ENCODE measurements at regions not wholly inside any gene's neighbourhood (a gene's known extent, or its start where the extent isn't known, plus 50 kb on each side); places are given as distances from the start of the nearest gene placed in this dataset.
"Not testable (repeated sequence)": the region's sequence is repeated elsewhere in the genome, so short reads cannot be mapped to it uniquely, and the experiment has no call there.

DNA sequence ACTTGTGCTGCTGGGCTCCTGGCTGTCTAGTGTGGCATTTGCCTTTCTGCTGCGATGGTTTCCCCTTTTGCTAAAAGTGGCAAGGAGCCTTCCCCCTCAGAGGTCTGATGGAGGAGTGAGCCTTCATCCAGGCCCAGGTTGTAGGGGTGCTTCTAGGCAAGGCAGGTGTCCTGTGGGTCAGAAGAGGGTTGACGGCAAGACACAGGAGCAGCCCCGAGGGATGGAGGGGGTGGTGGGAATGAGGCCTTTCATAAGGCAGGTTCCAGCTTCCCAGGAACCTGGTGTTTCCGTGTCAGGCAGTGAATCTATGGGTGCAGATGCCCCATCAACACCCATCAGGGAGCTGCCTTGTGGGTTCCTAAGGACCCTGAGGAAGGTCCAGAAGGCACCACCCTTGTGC, 63.0 kb upstream of the TAMM41 start:
- DNase-seq (ENCODE audit: low spot score): no peak
- no peaks in the 10 kb centered on the region for H3K36me3 Mint-ChIP-seq (ENCODE audit: low read depth)
- no peaks in the 10 kb centered on the region for H3K4me1 Mint-ChIP-seq (ENCODE audit: low read depth)

DNA sequence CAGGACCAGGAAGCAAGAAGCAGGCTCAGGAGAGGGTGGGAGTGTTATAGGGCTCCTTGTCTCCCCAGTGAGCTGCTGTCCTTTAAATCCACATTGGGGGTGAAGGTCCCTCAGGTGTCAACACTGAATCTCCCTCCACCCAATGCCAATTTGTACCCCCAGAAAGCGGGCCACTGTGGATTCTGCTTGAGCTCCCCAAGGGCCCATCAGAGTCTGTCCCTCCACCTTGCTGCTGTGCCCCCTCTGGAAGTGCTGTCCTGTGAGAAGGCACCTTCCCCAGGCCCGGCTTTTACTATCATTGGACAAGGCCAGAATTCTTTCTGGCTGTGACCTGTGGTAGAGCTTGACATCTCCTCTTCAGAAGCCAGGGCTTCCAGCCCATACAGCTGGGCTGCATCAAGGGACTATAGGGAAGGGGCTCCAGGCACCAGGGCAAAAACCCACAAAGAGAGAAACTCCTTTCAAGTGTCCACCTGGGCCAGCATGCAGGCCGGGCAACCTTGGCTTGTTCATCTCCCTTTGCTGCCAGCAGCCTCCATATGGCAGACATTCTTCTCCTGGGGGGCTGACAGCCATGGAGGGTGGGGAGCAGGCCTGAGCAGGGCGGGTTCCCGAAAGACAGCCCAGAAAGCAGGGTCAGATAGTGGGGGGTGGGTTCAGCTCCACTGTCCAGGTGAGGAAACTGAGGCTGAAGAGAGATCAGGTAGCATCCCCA, 63.7 kb upstream of the TAMM41 start:
- H3K4me1 Mint-ChIP-seq (ENCODE audit: low read depth); H3K4me3 Mint-ChIP-seq (ENCODE audit: unreplicated experiment); H3K9me3 Mint-ChIP-seq (ENCODE audit: low read depth); H3K27ac Mint-ChIP-seq (ENCODE audit: unreplicated experiment); H3K36me3 Mint-ChIP-seq (ENCODE audit: low read depth); DNase-seq (ENCODE audit: low spot score): not testable (repeated sequence)
- peaks cover 21% of the 10 kb centered on the region for H3K27me3 Mint-ChIP-seq (ENCODE audit: low read depth)

More for the DNA sequence above, 63.0 kb upstream of the TAMM41 start:
- no peak overlapping the region for H3K27ac Mint-ChIP-seq (ENCODE audit: unreplicated experiment)
- TF ChIP-seq, protein P1, sequence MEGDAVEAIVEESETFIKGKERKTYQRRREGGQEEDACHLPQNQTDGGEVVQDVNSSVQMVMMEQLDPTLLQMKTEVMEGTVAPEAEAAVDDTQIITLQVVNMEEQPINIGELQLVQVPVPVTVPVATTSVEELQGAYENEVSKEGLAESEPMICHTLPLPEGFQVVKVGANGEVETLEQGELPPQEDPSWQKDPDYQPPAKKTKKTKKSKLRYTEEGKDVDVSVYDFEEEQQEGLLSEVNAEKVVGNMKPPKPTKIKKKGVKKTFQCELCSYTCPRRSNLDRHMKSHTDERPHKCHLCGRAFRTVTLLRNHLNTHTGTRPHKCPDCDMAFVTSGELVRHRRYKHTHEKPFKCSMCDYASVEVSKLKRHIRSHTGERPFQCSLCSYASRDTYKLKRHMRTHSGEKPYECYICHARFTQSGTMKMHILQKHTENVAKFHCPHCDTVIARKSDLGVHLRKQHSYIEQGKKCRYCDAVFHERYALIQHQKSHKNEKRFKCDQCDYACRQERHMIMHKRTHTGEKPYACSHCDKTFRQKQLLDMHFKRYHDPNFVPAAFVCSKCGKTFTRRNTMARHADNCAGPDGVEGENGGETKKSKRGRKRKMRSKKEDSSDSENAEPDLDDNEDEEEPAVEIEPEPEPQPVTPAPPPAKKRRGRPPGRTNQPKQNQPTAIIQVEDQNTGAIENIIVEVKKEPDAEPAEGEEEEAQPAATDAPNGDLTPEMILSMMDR (IDR thresholded peaks at IDR 0.05): no peak
- H3K9me3 Mint-ChIP-seq (ENCODE audit: low read depth): no peaks in the 10 kb centered on the region
- H3K4me3 Mint-ChIP-seq (ENCODE audit: unreplicated experiment): no peak overlapping the region
- peaks cover 21% of the 10 kb centered on the region for H3K27me3 Mint-ChIP-seq (ENCODE audit: low read depth)

DNA sequence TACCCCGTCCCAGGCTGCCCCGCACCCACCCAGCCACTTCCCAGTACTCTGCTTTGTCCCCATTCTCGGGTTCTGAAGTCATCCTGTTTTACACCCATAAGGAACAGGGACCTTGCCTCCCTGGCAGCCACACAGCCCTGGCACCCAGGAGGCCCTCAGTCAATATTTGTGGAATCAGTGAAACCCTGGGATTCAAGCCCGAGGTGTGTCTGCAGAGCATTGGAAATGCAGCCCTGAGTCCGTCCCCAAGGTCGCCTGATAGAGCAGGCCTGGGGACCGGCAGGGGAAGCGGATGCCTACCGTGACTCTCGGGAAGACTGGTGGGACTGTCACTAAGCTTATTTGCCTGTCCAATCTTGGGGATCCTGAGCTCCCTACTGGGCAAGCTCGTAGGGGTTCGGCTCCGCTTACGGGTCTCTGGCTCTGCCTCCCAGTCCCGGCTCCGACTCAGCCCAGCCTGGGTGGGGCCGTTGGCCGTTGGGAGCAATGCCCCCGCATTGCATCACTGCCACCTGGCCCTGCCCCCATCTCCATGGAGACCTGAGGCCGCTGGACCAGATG, 64.4 kb upstream of the TAMM41 start:
- Mint-ChIP-seq H3K36me3 (ENCODE audit: low read depth) (no peaks in the 10 kb centered on the region), H3K27me3 (ENCODE audit: low read depth) (peaks cover 17% of the 10 kb centered on the region), H3K9me3 (ENCODE audit: low read depth) (no peaks in the 10 kb centered on the region), H3K4me1 (ENCODE audit: low read depth) (no peaks in the 10 kb centered on the region), H3K27ac (ENCODE audit: unreplicated experiment) (no peak overlapping the region), H3K4me3 (ENCODE audit: unreplicated experiment) (no peak overlapping the region)
- DNase-seq (ENCODE audit: low spot score): no peak
- TF ChIP-seq, protein P1 (IDR thresholded peaks at IDR 0.05): no peak

DNA sequence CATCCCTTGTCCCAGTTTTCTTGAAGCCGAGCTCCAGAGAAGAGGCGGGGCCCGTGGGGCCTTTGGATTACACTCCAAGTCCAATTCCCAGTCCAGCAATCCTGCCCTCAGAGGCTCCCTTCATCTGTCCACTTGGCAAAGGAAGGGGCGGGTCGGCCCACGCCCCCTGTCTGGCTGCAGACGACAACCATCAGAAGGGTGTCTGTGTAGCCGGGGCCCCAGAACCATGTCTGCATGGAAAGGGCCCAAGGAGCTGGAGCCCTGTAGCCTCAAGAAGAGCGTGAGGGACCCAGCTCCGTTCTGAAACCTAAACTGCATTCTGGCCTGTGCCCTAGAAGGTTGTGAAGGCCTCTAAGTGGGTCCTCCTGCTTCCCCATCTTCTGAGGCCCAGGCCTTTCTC, 65.2 kb upstream of the TAMM41 start:
- DNase-seq (ENCODE audit: low spot score); H3K4me1 Mint-ChIP-seq (ENCODE audit: low read depth); H3K9me3 Mint-ChIP-seq (ENCODE audit: low read depth); H3K36me3 Mint-ChIP-seq (ENCODE audit: low read depth); H3K4me3 Mint-ChIP-seq (ENCODE audit: unreplicated experiment); H3K27ac Mint-ChIP-seq (ENCODE audit: unreplicated experiment): not testable (repeated sequence)
- peaks cover 15% of the 10 kb centered on the region for H3K27me3 Mint-ChIP-seq (ENCODE audit: low read depth)

DNA sequence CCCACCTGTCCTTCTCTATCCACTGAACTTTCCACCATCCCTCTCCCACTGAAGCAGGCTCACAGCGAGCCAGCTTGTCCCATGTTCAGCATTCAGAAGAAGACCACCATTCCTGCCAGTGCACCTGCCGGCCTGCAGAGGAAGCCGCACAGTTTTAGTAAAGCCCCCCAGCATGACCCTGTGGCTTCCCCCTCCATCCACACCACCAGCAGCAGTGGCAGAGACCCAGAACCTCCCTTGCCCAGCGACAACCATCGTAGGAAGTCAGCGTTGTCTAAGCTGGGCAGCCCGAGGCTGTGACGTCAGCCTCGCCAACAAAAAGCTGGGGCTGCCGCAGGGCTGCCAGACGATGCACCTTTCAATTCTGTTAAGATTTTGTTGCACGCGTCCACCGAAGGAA, 66.6 kb upstream of the TAMM41 start:
- Mint-ChIP-seq H3K36me3 (ENCODE audit: low read depth) (no peaks in the 10 kb centered on the region), H3K4me1 (ENCODE audit: low read depth) (no peaks in the 10 kb centered on the region), H3K4me3 (ENCODE audit: unreplicated experiment) (no peak overlapping the region)

DNA sequence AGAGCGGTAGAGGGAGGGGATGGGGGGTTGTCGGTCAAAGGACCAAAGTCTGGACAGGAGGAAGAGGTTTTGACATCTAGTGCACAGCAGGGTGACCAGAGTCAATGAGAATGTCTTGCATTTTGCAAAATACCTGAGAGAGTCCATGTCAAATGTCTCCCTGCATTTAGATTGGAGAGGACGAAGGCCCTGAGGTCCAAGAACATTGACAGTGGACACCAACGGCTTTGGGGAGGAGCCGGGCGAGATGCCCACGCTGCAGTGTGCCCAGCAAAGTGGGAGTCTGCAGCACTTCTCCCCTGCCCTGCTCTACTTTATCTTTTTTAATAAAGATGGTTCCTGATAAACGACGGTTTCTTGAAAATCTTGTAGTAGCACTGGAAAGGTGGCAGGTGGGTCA, 67.4 kb upstream of the TAMM41 start:
- TF ChIP-seq, protein P1 (IDR thresholded peaks at IDR 0.05): no peak
- Mint-ChIP-seq H3K9me3 (ENCODE audit: low read depth) (peaks cover 2% of the 10 kb centered on the region), H3K4me3 (ENCODE audit: unreplicated experiment) (no peak overlapping the region), H3K36me3 (ENCODE audit: low read depth) (no peaks in the 10 kb centered on the region), H3K27ac (ENCODE audit: unreplicated experiment) (no peak overlapping the region), H3K4me1 (ENCODE audit: low read depth) (no peaks in the 10 kb centered on the region), H3K27me3 (ENCODE audit: low read depth) (peaks cover 9% of the 10 kb centered on the region)
- no peak for DNase-seq (ENCODE audit: low spot score)

More for the DNA sequence above, 66.6 kb upstream of the TAMM41 start:
- Mint-ChIP-seq H3K27ac (ENCODE audit: unreplicated experiment) (no peak overlapping the region), H3K9me3 (ENCODE audit: low read depth) (no peaks in the 10 kb centered on the region), H3K27me3 (ENCODE audit: low read depth) (peaks cover 11% of the 10 kb centered on the region)
- DNase-seq (ENCODE audit: low spot score): no peak
- TF ChIP-seq, protein P1 (IDR thresholded peaks at IDR 0.05): no peak

All from chondrocyte (in vitro differentiated cells).